IMR-90 (cell line): ENCODE measurements at regions not wholly inside any gene's neighbourhood (a gene's known extent, or its start where the extent isn't known, plus 50 kb on each side); places are given as distances from the start of the nearest gene placed in this dataset.

Source experiments
- ATAC-seq: fragments of 200-7000 bp; cut with Tn5 transposase; 2 replicates; pipeline ENCODE4 v1.9.1; 2020; ENCODE audit warnings: low read depth, mild to moderate bottlenecking, moderate library complexity
- BruUV-seq: library from RNA; stranded (reverse); fragments of 400-500 nt; replicated peaks from 2 replicates; lab custom pipeline; 2021; lab: Mats Ljungman, UMichigan
- CTCF ChIA-PET: fragments of 300-600 bp; formaldehyde crosslinking; extraction: SDS; loops from one replicate; lab custom pipeline; 2021; ENCODE audit warnings: antibody characterized with exemption; lab: Yijun Ruan, JAX
- POLR2A ChIA-PET: fragments of 300-600 bp; sonication (Branson Sonifier 250); formaldehyde crosslinking; loops from one replicate; lab custom pipeline; 2022; ENCODE audit warnings: antibody characterized with exemption; ENCODE audit not compliant: unreplicated experiment; lab: Charles Lee
- DNase-seq: peaks from one replicate; pipeline ENCODE4 v3.0.0; 2013
- H2AFZ ChIP-seq: replicated peaks from 2 replicates; pipeline ENCODE3; 2013; ENCODE audit warnings: low read length, mild to moderate bottlenecking; ENCODE audit not compliant: poor library complexity
- H2AK5ac ChIP-seq: 2 replicates; pipeline ENCODE4 v1.6.1; 2013; ENCODE audit warnings: low read depth, low read length, inconsistent platforms
- H2AK9ac ChIP-seq: replicated peaks from 2 replicates; pipeline ENCODE3; 2013; ENCODE audit warnings: mild to moderate bottlenecking, low read depth, low read length, moderate library complexity; ENCODE audit not compliant: poor library complexity
- H2BK120ac ChIP-seq: 2 replicates; pipeline ENCODE4 v1.6.1; 2013; ENCODE audit warnings: low read depth, low read length, inconsistent platforms
- H2BK15ac ChIP-seq: 3 replicates; pipeline ENCODE4 v1.6.1; 2013; ENCODE audit warnings: low read depth, low read length, inconsistent platforms
- H2BK20ac ChIP-seq: 2 replicates; pipeline ENCODE4 v1.6.1; 2013; ENCODE audit warnings: low read depth, mild to moderate bottlenecking, inconsistent platforms, low read length, moderate library complexity
- H2BK5ac ChIP-seq: 2 replicates; pipeline ENCODE4 v1.6.1; 2013; ENCODE audit warnings: mild to moderate bottlenecking, low read depth, low read length, inconsistent platforms; ENCODE audit not compliant: poor library complexity, severe bottlenecking
- H3K14ac ChIP-seq: replicated peaks from 2 replicates; pipeline ENCODE4 v1.6.1; 2013; ENCODE audit warnings: low read depth, low read length, inconsistent platforms
- H3K18ac ChIP-seq: 2 replicates; pipeline ENCODE4 v1.6.1; 2013; ENCODE audit warnings: low read depth, low read length, control low read depth
- H3K23ac ChIP-seq: 2 replicates; pipeline ENCODE4 v1.6.1; 2013; ENCODE audit warnings: low read depth, low read length, inconsistent platforms
- H3K27ac ChIP-seq: 2 replicates; pipeline ENCODE4 v1.5.1; 2013; ENCODE audit warnings: mild to moderate bottlenecking, control low read depth, low read length; ENCODE audit not compliant: insufficient read depth
- H3K27me3 ChIP-seq: 2 replicates; pipeline ENCODE4 v1.6.1; 2013; ENCODE audit warnings: low read length; ENCODE audit not compliant: control insufficient read depth, insufficient read depth
- H3K36me3 ChIP-seq: 2 replicates; pipeline ENCODE4 v1.6.1; 2013; ENCODE audit warnings: low read length, mixed read lengths; ENCODE audit not compliant: control insufficient read depth, insufficient read depth
- H3K4ac ChIP-seq: 2 replicates; pipeline ENCODE4 v1.6.1; 2013; ENCODE audit warnings: low read depth, low read length, inconsistent platforms
- H3K4me1 ChIP-seq: 2 replicates; pipeline ENCODE4 v1.6.1; 2013; ENCODE audit warnings: low read length, mixed read lengths; ENCODE audit not compliant: control insufficient read depth, insufficient read depth
- H3K4me2 ChIP-seq: 2 replicates; pipeline ENCODE4 v1.6.1; 2013; ENCODE audit warnings: low read depth, mild to moderate bottlenecking, control low read depth, low read length, moderate library complexity
- H3K4me3 ChIP-seq: 2 replicates; pipeline ENCODE4 v1.5.1; 2013; ENCODE audit warnings: low read depth, mild to moderate bottlenecking, control low read depth, low read length, moderate library complexity; ENCODE audit not compliant: insufficient read depth
- H3K56ac ChIP-seq: 2 replicates; pipeline ENCODE4 v1.6.1; 2013; ENCODE audit warnings: low read length, inconsistent platforms; ENCODE audit not compliant: insufficient read depth; ENCODE audit errors: extremely low read depth
- H3K79me1 ChIP-seq, 2 experiments: 2 replicates each; pipeline ENCODE4 v1.6.1; 2013; ENCODE audit warnings: low read length in 2 of 2, inconsistent platforms in 1 of 2, low read depth in 1 of 2
- H3K9ac ChIP-seq: 2 replicates; pipeline ENCODE4 v1.6.1; 2013; ENCODE audit warnings: low read depth, low read length, control low read depth
- H3K9me1 ChIP-seq: 2 replicates; pipeline ENCODE4 v1.6.1; 2013; ENCODE audit warnings: low read length, inconsistent platforms; ENCODE audit not compliant: insufficient read depth
- H3K9me3 ChIP-seq: 2 replicates; pipeline ENCODE4 v1.6.1; 2013; ENCODE audit warnings: low read length; ENCODE audit not compliant: control insufficient read depth, insufficient read depth
- H4K20me1 ChIP-seq: 2 replicates; pipeline ENCODE4 v1.6.1; 2013; ENCODE audit warnings: low read length, inconsistent platforms; ENCODE audit not compliant: insufficient read depth
- H4K5ac ChIP-seq: 2 replicates; pipeline ENCODE4 v1.6.1; 2013; ENCODE audit warnings: mild to moderate bottlenecking, low read depth, low read length, control low read depth
- H4K8ac ChIP-seq, 2 experiments: 2 replicates each; pipeline ENCODE4 v1.6.1; 2013; ENCODE audit warnings: low read depth in 2 of 2, low read length in 2 of 2, control low read depth in 1 of 2, inconsistent platforms in 1 of 2
- H4K91ac ChIP-seq: 2 replicates; pipeline ENCODE4 v1.6.1; 2013; ENCODE audit warnings: low read depth, low read length, inconsistent platforms; ENCODE audit not compliant: insufficient read depth
- BHLHE40 ChIP-seq: fragments of 150-350 bp; IDR thresholded peaks from 2 replicates; pipeline ENCODE4 v1.6.1; 2016; ENCODE audit warnings: mild to moderate bottlenecking, low read depth, low read length
- CEBPB ChIP-seq: IDR thresholded peaks from 2 replicates; pipeline ENCODE4 v1.6.1; 2012; ENCODE audit warnings: low read depth, low read length, improper control_type of control experiment
- CHD1 ChIP-seq: IDR thresholded peaks from 2 replicates; pipeline ENCODE4 v1.6.1; 2012; ENCODE audit warnings: low read depth, low read length, improper control_type of control experiment
- CTCF ChIP-seq: conservative IDR thresholded peaks from 2 replicates; pipeline ENCODE4 v1.5.1; 2012; ENCODE audit warnings: mild to moderate bottlenecking, low read depth, low read length, improper control_type of control experiment
- FOS ChIP-seq: fragments of 150-350 bp; IDR thresholded peaks from 2 replicates; pipeline ENCODE4 v1.6.1; 2016; ENCODE audit warnings: low read depth, low read length
- MAFK ChIP-seq: IDR thresholded peaks from 2 replicates; pipeline ENCODE4 v1.6.1; 2012; ENCODE audit warnings: low read depth, low read length, improper control_type of control experiment
- MAZ ChIP-seq: IDR thresholded peaks from 2 replicates; pipeline ENCODE4 v1.6.1; 2012; ENCODE audit warnings: low read depth, mild to moderate bottlenecking, low read length, improper control_type of control experiment, moderate library complexity, borderline replicate concordance
- MXI1 ChIP-seq: IDR thresholded peaks from 2 replicates; pipeline ENCODE4 v1.6.1; 2012; ENCODE audit warnings: low read depth, mild to moderate bottlenecking, low read length, moderate library complexity, borderline replicate concordance
- NFE2L2 ChIP-seq: fragments of 150-350 bp; IDR thresholded peaks from 2 replicates; pipeline ENCODE4 v1.6.1; 2016; ENCODE audit warnings: low read depth, mild to moderate bottlenecking, low read length
- POLR2A ChIP-seq: IDR thresholded peaks from 2 replicates; pipeline ENCODE4 v1.6.1; 2012; ENCODE audit warnings: mild to moderate bottlenecking, low read depth, low read length
- RAD21 ChIP-seq: IDR thresholded peaks from 2 replicates; pipeline ENCODE4 v1.6.1; 2012; ENCODE audit warnings: low read length, improper control_type of control experiment
- RCOR1 ChIP-seq: IDR thresholded peaks from 2 replicates; pipeline ENCODE4 v1.6.1; 2012; ENCODE audit warnings: mild to moderate bottlenecking, low read length, improper control_type of control experiment; ENCODE audit not compliant: insufficient replicate concordance
- RFX5 ChIP-seq: IDR thresholded peaks from 2 replicates; pipeline ENCODE4 v1.8.0; 2012; ENCODE audit warnings: low read depth, mild to moderate bottlenecking, low read length, moderate library complexity
- SMC3 ChIP-seq: fragments of 150-350 bp; IDR thresholded peaks from 2 replicates; pipeline ENCODE4 v1.6.1; 2016; ENCODE audit warnings: low read depth, mild to moderate bottlenecking, antibody characterized with exemption, low read length, moderate library complexity
- WGBS, 2 experiments: methylation state at CpG; one replicate each; pipeline versions ENCODE4 v1.1.5 to v1.1.7; 2013; ENCODE audit warnings: missing lambda C conversion rate in 2 of 2; ENCODE audit not compliant: insufficient read length in 1 of 2; ENCODE audit errors: extremely low coverage in 2 of 2; 5-methylcytosine and 5-hydroxymethylcytosine counted together
- dilution Hi-C: fragments of 300-500 bp; cut with HindIII; formaldehyde crosslinking; loops from one replicate; pipeline ENCODE4 v1.14.3; 2018; ENCODE audit warnings: low sequenced_read_pairs; ENCODE audit not compliant: unreplicated experiment
- in situ Hi-C: fragments of 300-500 bp; cut with MboI; formaldehyde crosslinking; loops from 3 replicates; pipeline ENCODE4 v1.14.3; 2019; ENCODE audit warnings: low sequenced_read_pairs, inconsistent platforms, mixed read lengths
- intact Hi-C: fragments of 100-400 bp; cut with micrococcal nuclease; formaldehyde crosslinking; loops from 2 replicates; pipeline ENCODE4 v1.10.0; 2022
- TF ChIP-seq, protein P1 (sequence below): fragments of 150-350 bp; IDR thresholded peaks from 2 replicates; pipeline ENCODE4 v1.6.1; 2017; ENCODE audit warnings: mild to moderate bottlenecking, antibody characterized with exemption, low read length, low read depth
- TF ChIP-seq, protein P2 (sequence below): fragments of 150-350 bp; IDR thresholded peaks from 2 replicates; pipeline ENCODE4 v1.6.1; 2016; ENCODE audit warnings: low read depth, mild to moderate bottlenecking, low read length, moderate library complexity, borderline replicate concordance

DNA sequence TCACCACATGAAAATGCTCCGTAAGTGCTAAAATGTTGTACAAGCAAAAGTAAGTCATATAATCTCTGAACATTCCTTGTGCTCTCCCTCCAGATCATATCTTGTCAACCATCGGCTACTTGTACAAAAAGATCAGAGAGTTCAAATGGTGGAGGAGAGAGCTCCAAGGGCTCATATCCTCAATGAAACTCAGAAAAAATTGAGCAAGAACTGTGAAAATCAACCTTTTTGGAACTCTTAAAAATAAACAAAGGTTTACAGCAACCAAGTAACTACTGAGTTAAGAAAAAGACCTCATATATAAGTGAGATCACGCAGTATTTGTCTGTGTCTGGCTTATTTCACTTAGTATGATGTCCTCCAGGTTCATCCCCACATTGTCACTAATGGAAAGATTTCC, 63.2 kb downstream of the TEX13C start:
- Histone ChIP-seq H3K9me1 (no peaks in the 10 kb centered on the region), H2AK5ac (no peak overlapping the region), H3K23ac (no peak overlapping the region), H2BK5ac (no peak overlapping the region), H3K14ac (no peak overlapping the region), H3K27me3 (no peaks in the 10 kb centered on the region), H3K4ac (no peak overlapping the region), H2BK20ac (no peak overlapping the region), H4K8ac (no peak overlapping the region), H3K56ac (no peak overlapping the region), H3K79me1 (no peaks in the 10 kb centered on the region), H3K9me3 (no peaks in the 10 kb centered on the region), H4K91ac (no peak overlapping the region), H3K27ac (no peak overlapping the region), H4K5ac (no peak overlapping the region), H2BK15ac (no peak overlapping the region), H2BK120ac (no peak overlapping the region), H3K4me2 (no peak overlapping the region), H2AFZ (no peak overlapping the region), H4K20me1 (no peaks in the 10 kb centered on the region), H3K36me3 (no peaks in the 10 kb centered on the region), H3K4me3 (no peak overlapping the region), H3K4me1 (no peaks in the 10 kb centered on the region), H3K9ac (no peak overlapping the region), H2AK9ac (no peak overlapping the region), H3K18ac (no peak overlapping the region)
- no CpG with 5 or more reads among the region's 3 CpGs for WGBS, 2 experiments
- CTCF ChIA-PET = no interaction called here
- ATAC-seq (no peak), DNase-seq (no peak)
- no TSS peak for BruUV-seq
- POLR2A ChIA-PET = no interaction called here
- dilution Hi-C loops (no loop called here), intact Hi-C loops (no loop called here), in situ Hi-C loops (no loop called here)
- TF ChIP-seq CHD1 = no peak
- no peak for TF ChIP-seq RAD21
- TF ChIP-seq BHLHE40 = no peak
- no peak for TF ChIP-seq MAFK
- no peak for TF ChIP-seq MXI1
- TF ChIP-seq RFX5 = no peak
- no peak for TF ChIP-seq NFE2L2
- no peak for TF ChIP-seq RCOR1
- no peak for TF ChIP-seq FOS
- no peak for TF ChIP-seq CTCF
- TF ChIP-seq MAZ = no peak
- TF ChIP-seq, protein P1, sequence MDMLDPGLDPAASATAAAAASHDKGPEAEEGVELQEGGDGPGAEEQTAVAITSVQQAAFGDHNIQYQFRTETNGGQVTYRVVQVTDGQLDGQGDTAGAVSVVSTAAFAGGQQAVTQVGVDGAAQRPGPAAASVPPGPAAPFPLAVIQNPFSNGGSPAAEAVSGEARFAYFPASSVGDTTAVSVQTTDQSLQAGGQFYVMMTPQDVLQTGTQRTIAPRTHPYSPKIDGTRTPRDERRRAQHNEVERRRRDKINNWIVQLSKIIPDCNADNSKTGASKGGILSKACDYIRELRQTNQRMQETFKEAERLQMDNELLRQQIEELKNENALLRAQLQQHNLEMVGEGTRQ = no peak
- no peak for TF ChIP-seq POLR2A
- no peak for TF ChIP-seq CEBPB
- TF ChIP-seq, protein P2, sequence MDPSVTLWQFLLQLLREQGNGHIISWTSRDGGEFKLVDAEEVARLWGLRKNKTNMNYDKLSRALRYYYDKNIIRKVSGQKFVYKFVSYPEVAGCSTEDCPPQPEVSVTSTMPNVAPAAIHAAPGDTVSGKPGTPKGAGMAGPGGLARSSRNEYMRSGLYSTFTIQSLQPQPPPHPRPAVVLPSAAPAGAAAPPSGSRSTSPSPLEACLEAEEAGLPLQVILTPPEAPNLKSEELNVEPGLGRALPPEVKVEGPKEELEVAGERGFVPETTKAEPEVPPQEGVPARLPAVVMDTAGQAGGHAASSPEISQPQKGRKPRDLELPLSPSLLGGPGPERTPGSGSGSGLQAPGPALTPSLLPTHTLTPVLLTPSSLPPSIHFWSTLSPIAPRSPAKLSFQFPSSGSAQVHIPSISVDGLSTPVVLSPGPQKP = no peak
- TF ChIP-seq SMC3 = no peak
